H1 (cell line): ENCODE measurements at regions not wholly inside any gene's neighbourhood (a gene's known extent, or its start where the extent isn't known, plus 50 kb on each side); places are given as distances from the start of the nearest gene placed in this dataset.

Source experiments
- CTCF ChIA-PET: fragments of 300-600 bp; sonication (Branson Sonifier 250); formaldehyde crosslinking; loops from one replicate; lab custom pipeline; 2021; ENCODE audit not compliant: partially characterized antibody; lab: Charles Lee
- POLR2A ChIA-PET: fragments of 300-600 bp; sonication (Branson Sonifier 250); formaldehyde crosslinking; loops from one replicate; lab custom pipeline; 2021; ENCODE audit warnings: inconsistent platforms; ENCODE audit not compliant: partially characterized antibody; lab: Charles Lee
- DNase-seq, 2 experiments: peaks; one replicate each; pipeline versions ENCODE4 v3.0.0 to v3.0.0-alpha.2; 2010 to 2022; ENCODE audit warnings: low spot score in 2 of 2, low read depth in 1 of 2, mixed read lengths in 1 of 2
- FAIRE-seq: peaks from 2 replicates; lab custom pipeline; 2011; peaks lifted over from hg19 to GRCh38; lab: Jason Lieb, UNC
- H2AFZ ChIP-seq: 2 replicates; pipeline ENCODE4 v1.8.1; 2012; ENCODE audit warnings: low read length, inconsistent platforms
- H2AK5ac ChIP-seq: 2 replicates; pipeline ENCODE4 v1.6.1; 2013; ENCODE audit warnings: low read depth, low read length
- H2BK120ac ChIP-seq: replicated peaks from 2 replicates; pipeline ENCODE3; 2013; ENCODE audit warnings: low read depth, low read length, inconsistent platforms
- H2BK12ac ChIP-seq: 2 replicates; pipeline ENCODE4 v1.6.1; 2013; ENCODE audit warnings: low read depth, low read length
- H2BK15ac ChIP-seq: 2 replicates; pipeline ENCODE4 v1.6.1; 2013; ENCODE audit warnings: low read length
- H2BK20ac ChIP-seq: 2 replicates; pipeline ENCODE4 v1.6.1; 2013; ENCODE audit warnings: low read length
- H2BK5ac ChIP-seq: 2 replicates; pipeline ENCODE4 v1.6.1; 2013; ENCODE audit warnings: low read depth, low read length
- H3K14ac ChIP-seq: 2 replicates; pipeline ENCODE4 v1.6.1; 2013; ENCODE audit warnings: inconsistent platforms; ENCODE audit not compliant: insufficient read length
- H3K18ac ChIP-seq: 2 replicates; pipeline ENCODE4 v1.6.1; 2013; ENCODE audit warnings: low read length; ENCODE audit errors: extremely low read depth
- H3K23ac ChIP-seq: 2 replicates; pipeline ENCODE4 v1.6.1; 2013; ENCODE audit warnings: inconsistent platforms; ENCODE audit not compliant: insufficient read length
- H3K23me2 ChIP-seq: 2 replicates; pipeline ENCODE4 v1.6.1; 2013; ENCODE audit warnings: low read depth, low read length
- H3K27ac ChIP-seq: 2 replicates; pipeline ENCODE4 v1.6.1; 2011; ENCODE audit warnings: low read depth, low read length, inconsistent platforms
- H3K27me3 ChIP-seq, 4 experiments: replicated peaks in 1 of 4; 1 replicate in 1 of 4; 2 replicates in 3 of 4; pipeline versions ENCODE4 v1.6.1 to v1.8.1; 2011 to 2013; ENCODE audit warnings: low read length in 3 of 4, mild to moderate bottlenecking in 3 of 4, inconsistent platforms in 2 of 4, mixed read lengths in 2 of 4, moderate library complexity in 1 of 4; ENCODE audit not compliant: control insufficient read depth in 3 of 4, insufficient read depth in 3 of 4; ENCODE audit errors: extremely low read depth in 1 of 4
- H3K36me3 ChIP-seq, 4 experiments: 2 replicates each; pipeline versions ENCODE4 v1.6.1 to v1.8.1; 2011 to 2013; ENCODE audit warnings: mild to moderate bottlenecking in 4 of 4, low read length in 3 of 4, moderate library complexity in 2 of 4, control low read depth in 1 of 4, inconsistent platforms in 1 of 4; ENCODE audit not compliant: insufficient read depth in 4 of 4, control insufficient read depth in 2 of 4
- H3K4ac ChIP-seq: replicated peaks from 2 replicates; pipeline ENCODE3; 2013; ENCODE audit warnings: low read length, low read depth, mixed read lengths, inconsistent platforms; ENCODE audit not compliant: insufficient read length
- H3K4me1 ChIP-seq, 4 experiments: replicated peaks in 1 of 4; 1 replicate in 1 of 4; 2 replicates in 3 of 4; pipeline versions ENCODE4 v1.6.1 to v1.8.1; 2011 to 2013; ENCODE audit warnings: low read length in 3 of 4, inconsistent platforms in 2 of 4, mixed read lengths in 1 of 4; ENCODE audit not compliant: insufficient read depth in 4 of 4, control insufficient read depth in 3 of 4
- H3K4me2 ChIP-seq, 2 experiments: 2 replicates each; pipeline versions ENCODE4 v1.6.1 to v1.8.1; 2011 to 2013; ENCODE audit warnings: low read depth in 2 of 2, low read length in 2 of 2, control low read depth in 1 of 2, inconsistent platforms in 1 of 2, mild to moderate bottlenecking in 1 of 2; ENCODE audit not compliant: insufficient read depth in 1 of 2
- H3K4me3 ChIP-seq, 4 experiments: fragments of 200-600, 300-600 bp in 1 of 4; sonication (generic), shearing (Covaris generic), sonication (Bioruptor Twin) in 1 of 4; 2 replicates each; pipeline versions ENCODE4 v1.5.1 to v1.8.1; 2011 to 2016; ENCODE audit warnings: low read length in 4 of 4, low read depth in 3 of 4, control low read depth in 2 of 4, inconsistent platforms in 2 of 4, mild to moderate bottlenecking in 2 of 4, mixed read lengths in 1 of 4, moderate library complexity in 1 of 4; ENCODE audit not compliant: insufficient read depth in 2 of 4; ENCODE audit errors: extremely low read depth in 1 of 4
- H3K56ac ChIP-seq: replicated peaks from 2 replicates; pipeline ENCODE3; 2013; ENCODE audit warnings: low read depth, mild to moderate bottlenecking, mixed read lengths, low read length, inconsistent platforms; ENCODE audit not compliant: insufficient read length
- H3K79me1 ChIP-seq: 2 replicates; pipeline ENCODE4 v1.6.1; 2013; ENCODE audit warnings: low read depth, low read length, control low read depth
- H3K79me2 ChIP-seq, 2 experiments: 2 replicates each; pipeline versions ENCODE4 v1.6.1 to v1.8.1; 2012 to 2013; ENCODE audit warnings: low read length in 2 of 2, mild to moderate bottlenecking in 2 of 2, inconsistent platforms in 1 of 2; ENCODE audit not compliant: insufficient read depth in 2 of 2, control insufficient read depth in 1 of 2
- H3K9ac ChIP-seq, 4 experiments: replicated peaks in 1 of 4; 1 replicate in 1 of 4; 2 replicates in 3 of 4; pipeline versions ENCODE4 v1.6.1 to v1.8.1; 2011 to 2013; ENCODE audit warnings: low read depth in 3 of 4, low read length in 3 of 4, control low read depth in 2 of 4, mild to moderate bottlenecking in 2 of 4, moderate library complexity in 2 of 4, inconsistent platforms in 1 of 4; ENCODE audit errors: extremely low read depth in 1 of 4
- H3K9me3 ChIP-seq, 2 experiments: 2 replicates each; pipeline versions ENCODE4 v1.6.1 to v1.8.1; 2012 to 2013; ENCODE audit warnings: mild to moderate bottlenecking in 2 of 2, moderate library complexity in 2 of 2, control low read depth in 1 of 2, inconsistent platforms in 1 of 2, low read depth in 1 of 2, low read length in 1 of 2, mixed read lengths in 1 of 2; ENCODE audit not compliant: insufficient read depth in 2 of 2
- H4K20me1 ChIP-seq, 2 experiments: replicated peaks in 1 of 2; 2 replicates each; pipeline versions ENCODE3 to v1.8.1; 2011 to 2013; ENCODE audit warnings: inconsistent platforms in 2 of 2, low read length in 2 of 2, mild to moderate bottlenecking in 1 of 2; ENCODE audit not compliant: insufficient read depth in 2 of 2, control insufficient read depth in 1 of 2
- H4K5ac ChIP-seq: 2 replicates; pipeline ENCODE4 v1.6.1; 2013; ENCODE audit warnings: low read length, low read depth, mixed read lengths, inconsistent platforms; ENCODE audit not compliant: insufficient read length
- H4K8ac ChIP-seq: 2 replicates; pipeline ENCODE4 v1.8.0; 2013; ENCODE audit warnings: mild to moderate bottlenecking, moderate library complexity, low read length, inconsistent platforms; ENCODE audit not compliant: insufficient read depth; ENCODE audit errors: extremely low read depth
- H4K91ac ChIP-seq: replicated peaks from 2 replicates; pipeline ENCODE3; 2013; ENCODE audit warnings: low read length, mixed read lengths, inconsistent platforms; ENCODE audit not compliant: insufficient read length
- CTBP2 ChIP-seq: IDR thresholded peaks from 2 replicates; pipeline ENCODE4 v1.7.0; 2011; ENCODE audit warnings: borderline replicate concordance, mild to moderate bottlenecking, moderate library complexity, mixed read lengths, low read length; ENCODE audit not compliant: insufficient read depth, insufficient read length
- EGR1 ChIP-seq: IDR thresholded peaks from 2 replicates; pipeline ENCODE4 v1.6.1; 2011; ENCODE audit warnings: low read depth, low read length, borderline replicate concordance
- JUND ChIP-seq: IDR thresholded peaks from 2 replicates; pipeline ENCODE4 v1.6.1; 2011; ENCODE audit warnings: mild to moderate bottlenecking, improper control_type of control experiment, low read length
- MAFK ChIP-seq: IDR thresholded peaks from 2 replicates; pipeline ENCODE4 v1.6.1; 2012; ENCODE audit warnings: low read depth, mild to moderate bottlenecking, improper control_type of control experiment, low read length
- NRF1 ChIP-seq: IDR thresholded peaks from 2 replicates; pipeline ENCODE4 v1.6.1; 2011; ENCODE audit warnings: mild to moderate bottlenecking, low read depth, low read length, improper control_type of control experiment
- RXRA ChIP-seq: IDR thresholded peaks from 2 replicates; pipeline ENCODE4 v1.6.1; 2011; ENCODE audit warnings: low read depth, mild to moderate bottlenecking, low read length, moderate library complexity; ENCODE audit not compliant: insufficient read depth
- SIN3A ChIP-seq, 2 experiments: IDR thresholded peaks in 1 of 2; conservative IDR thresholded peaks in 1 of 2; 2 replicates each; pipeline ENCODE4 v1.6.1; 2011 to 2012; ENCODE audit warnings: low read length in 2 of 2, improper control_type of control experiment in 1 of 2, low read depth in 1 of 2, mild to moderate bottlenecking in 1 of 2
- SP4 ChIP-seq: IDR thresholded peaks from 2 replicates; pipeline ENCODE4 v1.6.1; 2012; ENCODE audit warnings: low read length, inconsistent platforms
- TAF1 ChIP-seq: IDR thresholded peaks from 2 replicates; pipeline ENCODE4 v1.6.1; 2011; ENCODE audit warnings: mild to moderate bottlenecking, low read depth, low read length
- TAF7 ChIP-seq: optimal IDR thresholded peaks from 2 replicates; pipeline ENCODE3; 2011; ENCODE audit warnings: low read depth, mild to moderate bottlenecking, inconsistent platforms, low read length, moderate library complexity, borderline replicate concordance
- WGBS, 2 experiments: shearing (Covaris generic) in 1 of 2; methylation state at CpG; one replicate each; pipeline versions ENCODE4 v1.1.6 to v1.1.7; 2013 to 2015; ENCODE audit warnings: low lambda C conversion rate in 2 of 2, mixed read lengths in 2 of 2, inconsistent platforms in 1 of 2, low coverage in 1 of 2, missing lambda C conversion rate in 1 of 2; ENCODE audit not compliant: insufficient replicate concordance in 2 of 2, insufficient coverage in 1 of 2, insufficient read length in 1 of 2; ENCODE audit errors: extremely low coverage in 1 of 2, missing lambda C conversion rate in 1 of 2; 5-methylcytosine and 5-hydroxymethylcytosine counted together
- TF ChIP-seq, protein P1 (sequence below), 3 experiments: IDR thresholded peaks; 1 replicate in 2 of 3; 2 replicates in 1 of 3; pipeline versions ENCODE4 v1.5.1 to v1.6.1; 2011; ENCODE audit warnings: low read length in 3 of 3, mild to moderate bottlenecking in 3 of 3, inconsistent platforms in 2 of 3, low read depth in 1 of 3, moderate library complexity in 1 of 3; ENCODE audit not compliant: insufficient read depth in 1 of 3; ENCODE audit errors: control extremely low read depth in 1 of 3
- TF ChIP-seq, protein P2 (sequence below): IDR thresholded peaks from 2 replicates; pipeline ENCODE4 v1.6.1; 2012; ENCODE audit warnings: inconsistent platforms

DNA sequence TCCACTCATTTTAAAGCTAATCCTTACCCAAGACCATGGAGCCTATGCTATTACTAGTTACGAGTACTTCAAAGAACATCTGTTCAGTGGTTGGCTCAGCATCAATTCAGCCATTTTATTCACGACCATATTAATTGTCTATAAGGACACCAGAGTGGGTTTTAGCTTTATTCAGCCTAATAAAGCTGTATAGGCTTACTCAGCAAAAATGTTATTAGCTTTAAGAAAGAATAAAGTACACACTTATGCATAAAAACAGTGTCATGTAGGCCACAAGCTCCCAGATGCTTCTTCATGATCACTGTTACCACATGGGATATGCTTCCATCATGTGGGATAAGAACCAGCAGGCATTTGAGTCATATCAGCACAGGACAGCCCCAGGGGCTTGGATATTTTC, 87.4 kb upstream of the GPR149 start:
- H3K56ac ChIP-seq, result no peak overlapping the region
- no peak overlapping the region for H3K23ac ChIP-seq
- no peak overlapping the region for H2AK5ac ChIP-seq
- 91% methylated on average over 2 of the region's 2 CpGs; no CpG with 5 or more reads in 1 of the 2 experiments for WGBS, 2 experiments
- CTCF ChIA-PET, result no interaction called here
- FAIRE-seq, result no peak
- H3K36me3 ChIP-seq, result no peaks in the 10 kb centered on the region
- no peak overlapping the region for H2BK120ac ChIP-seq
- H3K9me3 ChIP-seq, result no peaks in the 10 kb centered on the region
- H3K4ac ChIP-seq, result no peak overlapping the region
- no peak overlapping the region for H3K27ac ChIP-seq
- no peak overlapping the region for H2BK12ac ChIP-seq
- H2AFZ ChIP-seq, result no peak overlapping the region
- H2BK15ac ChIP-seq, result no peak overlapping the region
- no peak overlapping the region for H2BK5ac ChIP-seq
- H3K79me2 ChIP-seq, result no peaks in the 10 kb centered on the region
- H3K9ac ChIP-seq, result no peak overlapping the region
- H3K4me2 ChIP-seq, result no peak overlapping the region
- no peak for DNase-seq
- no peak overlapping the region for H3K4me3 ChIP-seq
- H4K91ac ChIP-seq, result no peak overlapping the region
- H4K5ac ChIP-seq, result no peak overlapping the region
- no peaks in the 10 kb centered on the region for H4K20me1 ChIP-seq
- H3K18ac ChIP-seq, result no peak overlapping the region
- H3K23me2 ChIP-seq, result no peaks in the 10 kb centered on the region
- H2BK20ac ChIP-seq, result no peak overlapping the region
- H3K14ac ChIP-seq, result no peak overlapping the region
- POLR2A ChIA-PET, result no interaction called here
- H3K79me1 ChIP-seq, result no peaks in the 10 kb centered on the region
- H4K8ac ChIP-seq, result no peak overlapping the region
- H3K27me3 ChIP-seq, result no peaks in the 10 kb centered on the region
- H3K4me1 ChIP-seq, result no peaks in the 10 kb centered on the region
- TF ChIP-seq TAF1 (no peak), MAFK (no peak), JUND (no peak), NRF1 (no peak), CTBP2 (no peak), EGR1 (no peak), TAF7 (no peak), SIN3A (conservative IDR thresholded peaks at IDR 0.05 in 1 of 2, IDR thresholded peaks at IDR 0.05 in 1 of 2; ENCODE audit: low read depth in 1 of 2, low read length in 2 of 2) (no peak), SP4 (no peak), RXRA (no peak)
- TF ChIP-seq, protein P1, sequence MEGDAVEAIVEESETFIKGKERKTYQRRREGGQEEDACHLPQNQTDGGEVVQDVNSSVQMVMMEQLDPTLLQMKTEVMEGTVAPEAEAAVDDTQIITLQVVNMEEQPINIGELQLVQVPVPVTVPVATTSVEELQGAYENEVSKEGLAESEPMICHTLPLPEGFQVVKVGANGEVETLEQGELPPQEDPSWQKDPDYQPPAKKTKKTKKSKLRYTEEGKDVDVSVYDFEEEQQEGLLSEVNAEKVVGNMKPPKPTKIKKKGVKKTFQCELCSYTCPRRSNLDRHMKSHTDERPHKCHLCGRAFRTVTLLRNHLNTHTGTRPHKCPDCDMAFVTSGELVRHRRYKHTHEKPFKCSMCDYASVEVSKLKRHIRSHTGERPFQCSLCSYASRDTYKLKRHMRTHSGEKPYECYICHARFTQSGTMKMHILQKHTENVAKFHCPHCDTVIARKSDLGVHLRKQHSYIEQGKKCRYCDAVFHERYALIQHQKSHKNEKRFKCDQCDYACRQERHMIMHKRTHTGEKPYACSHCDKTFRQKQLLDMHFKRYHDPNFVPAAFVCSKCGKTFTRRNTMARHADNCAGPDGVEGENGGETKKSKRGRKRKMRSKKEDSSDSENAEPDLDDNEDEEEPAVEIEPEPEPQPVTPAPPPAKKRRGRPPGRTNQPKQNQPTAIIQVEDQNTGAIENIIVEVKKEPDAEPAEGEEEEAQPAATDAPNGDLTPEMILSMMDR (IDR thresholded peaks at IDR 0.05; ENCODE audit: control extremely low read depth in 1 of 3, insufficient read depth in 1 of 3, low read depth in 1 of 3, low read length in 3 of 3), result no peak
- TF ChIP-seq, protein P2, sequence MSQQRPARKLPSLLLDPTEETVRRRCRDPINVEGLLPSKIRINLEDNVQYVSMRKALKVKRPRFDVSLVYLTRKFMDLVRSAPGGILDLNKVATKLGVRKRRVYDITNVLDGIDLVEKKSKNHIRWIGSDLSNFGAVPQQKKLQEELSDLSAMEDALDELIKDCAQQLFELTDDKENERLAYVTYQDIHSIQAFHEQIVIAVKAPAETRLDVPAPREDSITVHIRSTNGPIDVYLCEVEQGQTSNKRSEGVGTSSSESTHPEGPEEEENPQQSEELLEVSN, result no peak
